CD4-positive, alpha-beta T cell treated with Interferon gamma for 1 hour (primary cell): ENCODE measurements at regions not wholly inside any gene's neighbourhood (a gene's known extent, or its start where the extent isn't known, plus 50 kb on each side); places are given as distances from the start of the nearest gene placed in this dataset.
"Not testable (repeated sequence)": the region's sequence is repeated elsewhere in the genome, so short reads cannot be mapped to it uniquely, and the experiment has no call there.

ENCODE experiments used
- DNase-seq: peaks from one replicate; pipeline ENCODE4 v3.0.0-alpha.2; 2020

- DNase-seq, result no peak
Measured at GRCh38 chr7:56449762-56450161, 333.5 kb upstream of the NUPR2 start.

GRCh38 chr7:56447864-56448693, 331.9 kb upstream of the NUPR2 start:
- no peak for DNase-seq

GRCh38 chr7:56420528-56420927, 304.3 kb upstream of the NUPR2 start:
- DNase-seq, result not testable (repeated sequence)

GRCh38 chr7:56375173-56375572, 259.0 kb upstream of the NUPR2 start:
- DNase-seq, result no peak

GRCh38 chr7:56374666-56375065, 258.4 kb upstream of the NUPR2 start:
- not testable (repeated sequence) for DNase-seq

- DNase-seq, result peak; percentile 54
Measured at GRCh38 chr7:56373314-56373713, 257.1 kb upstream of the NUPR2 start.

GRCh38 chr7:56371792-56372191, 255.6 kb upstream of the NUPR2 start:
- not testable (repeated sequence) for DNase-seq

GRCh38 chr7:56370208-56370872, 254.1 kb upstream of the NUPR2 start:
- DNase-seq, result not testable (repeated sequence)

GRCh38 chr7:56367914-56368313, 251.7 kb upstream of the NUPR2 start:
- DNase-seq, result not testable (repeated sequence)

GRCh38 chr7:56367411-56367810, 251.2 kb upstream of the NUPR2 start:
- DNase-seq, result not testable (repeated sequence)

- DNase-seq, result not testable (repeated sequence)
Measured at GRCh38 chr7:56366701-56367100, 250.5 kb upstream of the NUPR2 start.

GRCh38 chr7:56352576-56352975, 236.4 kb upstream of the NUPR2 start:
- DNase-seq, result not testable (repeated sequence)

GRCh38 chr7:56351181-56351580, 235.0 kb upstream of the NUPR2 start:
- DNase-seq, result not testable (repeated sequence)

- DNase-seq, result not testable (repeated sequence)
Measured at GRCh38 chr7:56348311-56348710, 232.1 kb upstream of the NUPR2 start.

- not testable (repeated sequence) for DNase-seq
Measured at GRCh38 chr7:56328327-56328726, 212.1 kb upstream of the NUPR2 start.

- no peak for DNase-seq
Measured at GRCh38 chr7:56290548-56290947, 174.3 kb upstream of the NUPR2 start.

GRCh38 chr7:56287429-56288138, 171.4 kb upstream of the NUPR2 start:
- DNase-seq, result no peak

GRCh38 chr7:56256108-56256507, 139.9 kb upstream of the NUPR2 start:
- no peak for DNase-seq

- DNase-seq, result no peak
Measured at GRCh38 chr7:56250135-56250534, 133.9 kb upstream of the NUPR2 start.

- DNase-seq, result no peak
Measured at GRCh38 chr7:56229631-56230030, 113.4 kb upstream of the NUPR2 start.

GRCh38 chr7:56222866-56223265, 106.6 kb upstream of the NUPR2 start:
- no peak for DNase-seq

GRCh38 chr7:56219017-56219416, 102.8 kb upstream of the NUPR2 start:
- no peak for DNase-seq

- DNase-seq, result no peak
Measured at GRCh38 chr7:56218510-56218909, 102.3 kb upstream of the NUPR2 start.

GRCh38 chr7:56213574-56213973, 97.4 kb upstream of the NUPR2 start:
- no peak for DNase-seq
